Muscle of arm (tissue), 1 donor: ENCODE measurements at regions not wholly inside any gene's neighbourhood (a gene's known extent, or its start where the extent isn't known, plus 50 kb on each side); places are given as distances from the start of the nearest gene placed in this dataset.

Source experiments
- DNase-seq: peaks from one replicate; pipeline ENCODE4 v3.0.0-alpha.2; 2013

GRCh38 chr2:239630618-239631286, 229.9 kb upstream of the HDAC4 start:
- peak; percentile 9 for DNase-seq

- peak; percentile 13 for DNase-seq
Observed at GRCh38 chr2:239629926-239630617, 229.3 kb upstream of the HDAC4 start.

- DNase-seq: no peak
Observed at GRCh38 chr2:239626961-239627592, 226.3 kb upstream of the HDAC4 start.

- no peak for DNase-seq
Observed at GRCh38 chr2:239625971-239626734, 225.3 kb upstream of the HDAC4 start.

- DNase-seq: no peak
Observed at GRCh38 chr2:239625156-239625845, 224.5 kb upstream of the HDAC4 start.

GRCh38 chr2:239621611-239622010, 220.8 kb upstream of the HDAC4 start:
- no peak for DNase-seq

GRCh38 chr2:239619369-239619768, 218.5 kb upstream of the HDAC4 start:
- DNase-seq: no peak

GRCh38 chr2:239616729-239617128, 215.9 kb upstream of the HDAC4 start:
- no peak for DNase-seq

- no peak for DNase-seq
Observed at GRCh38 chr2:239612133-239612532, 211.3 kb upstream of the HDAC4 start.

- no peak for DNase-seq
Observed at GRCh38 chr2:239611222-239611795, 210.5 kb upstream of the HDAC4 start.

- no peak for DNase-seq
Observed at GRCh38 chr2:239610457-239611221, 209.8 kb upstream of the HDAC4 start.

GRCh38 chr2:239609607-239610310, 208.9 kb upstream of the HDAC4 start:
- no peak for DNase-seq

GRCh38 chr2:239609162-239609561, 208.3 kb upstream of the HDAC4 start:
- no peak for DNase-seq

GRCh38 chr2:239608723-239609122, 207.9 kb upstream of the HDAC4 start:
- DNase-seq: no peak

- no peak for DNase-seq
Observed at GRCh38 chr2:239608260-239608659, 207.4 kb upstream of the HDAC4 start.

GRCh38 chr2:239607517-239608191, 206.8 kb upstream of the HDAC4 start:
- no peak for DNase-seq

- DNase-seq: no peak
Observed at GRCh38 chr2:239606741-239607516, 206.1 kb upstream of the HDAC4 start.

GRCh38 chr2:239605976-239606375, 205.2 kb upstream of the HDAC4 start:
- no peak for DNase-seq

GRCh38 chr2:239605409-239605808, 204.6 kb upstream of the HDAC4 start:
- no peak for DNase-seq
